ENCODE measurements at regions not wholly inside any gene's neighbourhood (a gene's known extent, or its start where the extent isn't known, plus 50 kb on each side); places are given as distances from the start of the nearest gene placed in this dataset.
"Not testable (repeated sequence)": the region's sequence is repeated elsewhere in the genome, so short reads cannot be mapped to it uniquely, and the experiment has no call there.

- DNase-seq (ENCODE audit: low spot score), result no peak
Observed at GRCh38 chr9:80784647-80785046, 904.7 kb downstream of the TLE1 start.

GRCh38 chr9:80775971-80776370, 913.4 kb downstream of the TLE1 start:
- no peak for DNase-seq (ENCODE audit: low spot score)

- DNase-seq (ENCODE audit: low spot score), result peak; percentile 60
Observed at GRCh38 chr9:80775530-80775929, 913.8 kb downstream of the TLE1 start.

- no peak for DNase-seq (ENCODE audit: low spot score)
Observed at GRCh38 chr9:80771555-80772347, 917.6 kb downstream of the TLE1 start.

- no peak for DNase-seq (ENCODE audit: low spot score)
Observed at GRCh38 chr9:80763536-80763935, 925.8 kb downstream of the TLE1 start.

- DNase-seq (ENCODE audit: low spot score), result peak; percentile 83
Observed at GRCh38 chr9:80755586-80755985, 933.8 kb downstream of the TLE1 start.

- DNase-seq (ENCODE audit: low spot score), result not testable (repeated sequence)
Observed at GRCh38 chr9:80747056-80747455, 942.3 kb downstream of the TLE1 start.

GRCh38 chr9:80732506-80732905, 956.8 kb downstream of the TLE1 start:
- DNase-seq (ENCODE audit: low spot score), result no peak

- no peak for DNase-seq (ENCODE audit: low spot score)
Observed at GRCh38 chr9:80720579-80720978, 968.8 kb downstream of the TLE1 start.

GRCh38 chr9:80707120-80707519, 982.2 kb downstream of the TLE1 start:
- no peak for DNase-seq (ENCODE audit: low spot score)

GRCh38 chr9:80701061-80701460, 988.3 kb downstream of the TLE1 start:
- DNase-seq (ENCODE audit: low spot score), result no peak

GRCh38 chr9:80699511-80699998, 989.8 kb downstream of the TLE1 start:
- no peak for DNase-seq (ENCODE audit: low spot score)

GRCh38 chr9:80698725-80699410, 990.5 kb downstream of the TLE1 start:
- DNase-seq (ENCODE audit: low spot score), result no peak

GRCh38 chr9:80692751-80693150, 996.6 kb downstream of the TLE1 start:
- no peak for DNase-seq (ENCODE audit: low spot score)

- no peak for DNase-seq (ENCODE audit: low spot score)
Observed at GRCh38 chr9:80691229-80691628, 998.1 kb downstream of the TLE1 start.

GRCh38 chr9:80690349-80690939, 998.9 kb downstream of the TLE1 start:
- no peak for DNase-seq (ENCODE audit: low spot score)

- peak; percentile 20 for DNase-seq (ENCODE audit: low spot score)
Observed at GRCh38 chr9:80679916-80680315, 1009.4 kb downstream of the TLE1 start.

GRCh38 chr9:80678906-80679305, 1010.4 kb downstream of the TLE1 start:
- DNase-seq (ENCODE audit: low spot score), result no peak

GRCh38 chr9:80673496-80673895, 1015.9 kb downstream of the TLE1 start:
- peak; percentile 50 for DNase-seq (ENCODE audit: low spot score)

- peak; percentile 71 for DNase-seq (ENCODE audit: low spot score)
Observed at GRCh38 chr9:80665479-80665878, 1023.9 kb downstream of the TLE1 start.

- DNase-seq (ENCODE audit: low spot score), result peak; percentile 32
Observed at GRCh38 chr9:80664327-80665210, 1024.8 kb downstream of the TLE1 start.
